Muscle of arm (tissue), 1 donor: ENCODE measurements at regions not wholly inside any gene's neighbourhood (a gene's known extent, or its start where the extent isn't known, plus 50 kb on each side); places are given as distances from the start of the nearest gene placed in this dataset.

ENCODE experiments used
- DNase-seq: peaks from one replicate; pipeline ENCODE4 v3.0.0-alpha.2; 2013

- DNase-seq, result no peak
Observed at GRCh38 chr1:56313560-56313959, 265.8 kb downstream of the PLPP3 start.

- no peak for DNase-seq
Observed at GRCh38 chr1:56311766-56312165, 267.6 kb downstream of the PLPP3 start.

GRCh38 chr1:56310945-56311344 is 268.4 kb downstream of the PLPP3 start:
- no peak for DNase-seq

- DNase-seq, result no peak
Observed at GRCh38 chr1:56309065-56309464, 270.3 kb downstream of the PLPP3 start.

GRCh38 chr1:56304975-56305374 is 274.4 kb downstream of the PLPP3 start:
- DNase-seq, result no peak

GRCh38 chr1:56303805-56304204 is 275.6 kb downstream of the PLPP3 start:
- no peak for DNase-seq

- no peak for DNase-seq
Observed at GRCh38 chr1:56302878-56303277, 276.5 kb downstream of the PLPP3 start.

GRCh38 chr1:56301791-56302190 is 277.6 kb downstream of the PLPP3 start:
- no peak for DNase-seq

GRCh38 chr1:56300836-56301235 is 278.5 kb downstream of the PLPP3 start:
- no peak for DNase-seq

GRCh38 chr1:56298866-56299265 is 280.5 kb downstream of the PLPP3 start:
- DNase-seq, result no peak

GRCh38 chr1:56297904-56298303 is 281.5 kb downstream of the PLPP3 start:
- no peak for DNase-seq

GRCh38 chr1:56297208-56297607 is 282.2 kb downstream of the PLPP3 start:
- DNase-seq, result no peak

- DNase-seq, result no peak
Observed at GRCh38 chr1:56295949-56296929, 283.1 kb downstream of the PLPP3 start.

GRCh38 chr1:56291374-56291919 is 287.9 kb downstream of the PLPP3 start:
- peak; percentile 17 for DNase-seq

GRCh38 chr1:56289260-56289659 is 290.1 kb downstream of the PLPP3 start:
- DNase-seq, result no peak

- DNase-seq, result no peak
Observed at GRCh38 chr1:56287721-56288120, 291.6 kb downstream of the PLPP3 start.

GRCh38 chr1:56286956-56287355 is 292.4 kb downstream of the PLPP3 start:
- DNase-seq, result no peak

- DNase-seq, result no peak
Observed at GRCh38 chr1:56286506-56286905, 292.9 kb downstream of the PLPP3 start.

GRCh38 chr1:56285554-56286402 is 293.6 kb downstream of the PLPP3 start:
- DNase-seq, result no peak

- peak; percentile 75 for DNase-seq
Observed at GRCh38 chr1:56284928-56285327, 294.4 kb downstream of the PLPP3 start.

- DNase-seq, result no peak
Observed at GRCh38 chr1:56278061-56278460, 301.3 kb downstream of the PLPP3 start.

GRCh38 chr1:56268519-56269140 is 310.7 kb downstream of the PLPP3 start:
- DNase-seq, result no peak
